GM23338 (cell line): ENCODE measurements at regions not wholly inside any gene's neighbourhood (a gene's known extent, or its start where the extent isn't known, plus 50 kb on each side); places are given as distances from the start of the nearest gene placed in this dataset.

ENCODE experiments used
- ATAC-seq: fragments of 200-7000 bp; cut with Tn5 transposase; 3 replicates; pipeline ENCODE4 v1.9.1; 2020
- DNase-seq: peaks from one replicate; pipeline ENCODE4 v3.0.0-alpha.2; 2015; ENCODE audit warnings: low spot score
- H2AFZ ChIP-seq: fragments of 200-600 bp; sonication (generic); 2 replicates; pipeline ENCODE4 v1.8.0; 2016; ENCODE audit warnings: antibody characterized with exemption, mild to moderate bottlenecking, moderate library complexity
- H3F3A ChIP-seq: fragments of 200-600 bp; sonication (generic); replicated peaks from 2 replicates; pipeline ENCODE4 v1.8.0; 2017; ENCODE audit warnings: antibody characterized with exemption, mixed run types, low read depth
- H3K27ac ChIP-seq: fragments of 200-600 bp; sonication (generic); 2 replicates; pipeline ENCODE4 v1.6.1; 2016; ENCODE audit warnings: low read depth
- H3K27me3 ChIP-seq: fragments of 200-600 bp; sonication (generic); 2 replicates; pipeline ENCODE4 v1.8.0; 2016; ENCODE audit warnings: mild to moderate bottlenecking, mixed run types, moderate library complexity; ENCODE audit not compliant: insufficient read depth
- H3K36me3 ChIP-seq: fragments of 200-600 bp; sonication (generic); 2 replicates; pipeline ENCODE4 v1.8.0; 2016; ENCODE audit warnings: mild to moderate bottlenecking; ENCODE audit not compliant: insufficient read depth
- H3K4me1 ChIP-seq: fragments of 200-600 bp; sonication (generic); 2 replicates; pipeline ENCODE4 v1.8.0; 2016; ENCODE audit warnings: mild to moderate bottlenecking, moderate library complexity; ENCODE audit not compliant: insufficient read depth
- H3K4me2 ChIP-seq: fragments of 200-600 bp; sonication (generic); 2 replicates; pipeline ENCODE4 v1.7.1; 2017; ENCODE audit warnings: mixed run types
- H3K4me3 ChIP-seq: fragments of 200-600 bp; sonication (generic); 2 replicates; pipeline ENCODE4 v1.6.1; 2016; ENCODE audit warnings: mixed run types
- H3K79me2 ChIP-seq: fragments of 200-600 bp; sonication (generic); replicated peaks from 2 replicates; pipeline ENCODE4 v1.8.0; 2017; ENCODE audit warnings: mild to moderate bottlenecking; ENCODE audit not compliant: insufficient read depth
- H3K9me2 ChIP-seq: fragments of 200-600 bp; sonication (generic); 2 replicates; pipeline ENCODE4 v1.8.0; 2017; ENCODE audit not compliant: insufficient read depth
- H4K20me1 ChIP-seq: fragments of 200-600 bp; sonication (generic); replicated peaks from 2 replicates; pipeline ENCODE4 v1.8.0; 2017; ENCODE audit warnings: mild to moderate bottlenecking; ENCODE audit not compliant: insufficient read depth
- H3K27ac Mint-ChIP-seq: 2 replicates; pipeline ENCODE4 v1.8.0; 2020; ENCODE audit warnings: inconsistent platforms, mild to moderate bottlenecking, moderate library complexity, mixed read lengths
- H3K27me3 Mint-ChIP-seq: 3 replicates; pipeline ENCODE4 v1.8.0; 2022; ENCODE audit warnings: low read depth, mild to moderate bottlenecking, moderate library complexity, mixed read lengths, inconsistent platforms; ENCODE audit not compliant: insufficient read depth, poor library complexity
- H3K36me3 Mint-ChIP-seq: 3 replicates; pipeline ENCODE4 v1.8.0; 2021; ENCODE audit warnings: low read depth, mild to moderate bottlenecking, inconsistent platforms, moderate library complexity, mixed read lengths
- H3K4me1 Mint-ChIP-seq: 3 replicates; pipeline ENCODE4 v1.8.0; 2020; ENCODE audit warnings: mild to moderate bottlenecking, inconsistent platforms, mixed read lengths
- H3K4me3 Mint-ChIP-seq: 3 replicates; pipeline ENCODE4 v1.8.0; 2021; ENCODE audit warnings: moderate library complexity, mild to moderate bottlenecking, inconsistent platforms, mixed read lengths
- H3K9me3 Mint-ChIP-seq: 3 replicates; pipeline ENCODE4 v1.8.0; 2020; ENCODE audit warnings: moderate library complexity, mild to moderate bottlenecking, inconsistent platforms, mixed read lengths
- CREB1 ChIP-seq: fragments of 250-450 bp; sonication (Bioruptor Pico); IDR thresholded peaks from 2 replicates; pipeline ENCODE4 v1.5.0; 2020; ENCODE audit warnings: low read depth, mild to moderate bottlenecking, moderate library complexity
- EZH2 ChIP-seq: fragments of 200-600 bp; sonication (generic); IDR thresholded peaks from one replicate; pipeline ENCODE4 v1.8.0; 2017; ENCODE audit warnings: antibody characterized with exemption, mild to moderate bottlenecking, low read depth; ENCODE audit not compliant: unreplicated experiment
- EZH2phosphoT487 ChIP-seq: fragments of 200-600 bp; sonication (generic); IDR thresholded peaks from one replicate; pipeline ENCODE4 v1.8.1; 2018; ENCODE audit warnings: antibody characterized with exemption; ENCODE audit not compliant: unreplicated experiment
- JUNB ChIP-seq: IDR thresholded peaks from one replicate; pipeline ENCODE4 v1.6.1; 2016; ENCODE audit warnings: antibody characterized with exemption; ENCODE audit not compliant: unreplicated experiment
- STAT1 ChIP-seq: IDR thresholded peaks from one replicate; pipeline ENCODE4 v1.6.1; 2016; ENCODE audit warnings: antibody characterized with exemption; ENCODE audit not compliant: unreplicated experiment
- ZNF114 ChIP-seq: fragments of 250-450 bp; sonication (Bioruptor Pico); IDR thresholded peaks from 2 replicates; pipeline ENCODE4 v1.5.0; 2020; ENCODE audit warnings: mild to moderate bottlenecking, moderate library complexity
- ZNF331 ChIP-seq: fragments of 250-450 bp; sonication (Bioruptor Pico); IDR thresholded peaks from 2 replicates; pipeline ENCODE4 v1.5.0; 2020; ENCODE audit warnings: low read depth, mild to moderate bottlenecking, moderate library complexity
- ZNF462 ChIP-seq: fragments of 250-450 bp; sonication (Bioruptor Pico); IDR thresholded peaks from 2 replicates; pipeline ENCODE4 v1.5.0; 2020; ENCODE audit warnings: mild to moderate bottlenecking, moderate library complexity

- DNase-seq = no peak
- Histone ChIP-seq H2AFZ (no peak overlapping the region), H3K4me1 (no peaks in the 10 kb centered on the region), H3K79me2 (no peaks in the 10 kb centered on the region), H3F3A (no peaks in the 10 kb centered on the region), H3K4me2 (no peak overlapping the region), H3K9me2 (peaks cover 10% of the 10 kb centered on the region), H3K27ac (no peak overlapping the region), H3K27me3 (no peaks in the 10 kb centered on the region), H4K20me1 (no peaks in the 10 kb centered on the region), H3K4me3 (no peak overlapping the region), H3K36me3 (no peaks in the 10 kb centered on the region)
- peaks cover 10% of the 10 kb centered on the region; the same call in 1 of the 3 replicates for H3K9me3 Mint-ChIP-seq
- H3K4me1 Mint-ChIP-seq = no peaks in the 10 kb centered on the region
- no peak for TF ChIP-seq STAT1
- H3K27me3 Mint-ChIP-seq = peaks cover 1% of the 10 kb centered on the region
- ATAC-seq = no peak
- no peak overlapping the region for H3K4me3 Mint-ChIP-seq
- peaks cover 13% of the 10 kb centered on the region; the same call in 2 of the 3 replicates for H3K36me3 Mint-ChIP-seq
- no peak overlapping the region for H3K27ac Mint-ChIP-seq
Observed at GRCh38 chr10:16280595-16280994, 156.2 kb upstream of the PTER start.

DNA sequence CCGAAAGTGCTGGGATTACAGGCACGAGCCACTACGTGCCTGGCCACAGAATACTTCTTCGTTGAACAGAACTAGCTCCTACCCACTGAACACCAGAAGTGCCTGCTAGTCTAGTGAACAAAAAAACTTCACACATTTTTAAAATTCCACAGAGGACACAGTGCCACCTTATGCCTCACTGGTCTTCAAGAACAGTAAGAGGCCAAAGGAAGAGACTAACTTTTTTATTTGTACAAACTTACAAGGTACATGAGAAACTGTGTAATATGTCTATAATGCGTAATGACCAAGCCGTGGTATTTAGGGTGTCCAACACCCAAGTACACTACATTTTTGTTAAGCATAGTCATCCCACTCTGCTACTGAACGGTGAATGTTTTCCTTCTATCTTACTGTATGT lies 144.4 kb upstream of the PTER start:
- no peak overlapping the region; the same call in 1 of the 2 replicates for H3K27ac Mint-ChIP-seq
- no peaks in the 10 kb centered on the region for H3K9me3 Mint-ChIP-seq
- Histone ChIP-seq H4K20me1 (no peaks in the 10 kb centered on the region), H3K27ac (no peak overlapping the region), H2AFZ (no peak overlapping the region), H3K4me3 (no peak overlapping the region), H3K4me1 (no peaks in the 10 kb centered on the region), H3K79me2 (no peaks in the 10 kb centered on the region), H3K4me2 (no peak overlapping the region), H3K36me3 (no peaks in the 10 kb centered on the region), H3K27me3 (no peaks in the 10 kb centered on the region), H3F3A (no peaks in the 10 kb centered on the region), H3K9me2 (peaks cover 3% of the 10 kb centered on the region; the same call in 1 of the 2 replicates)
- no peak for ATAC-seq
- H3K36me3 Mint-ChIP-seq = peaks cover 6% of the 10 kb centered on the region; the same call in 2 of the 3 replicates
- TF ChIP-seq ZNF114 = no peak
- TF ChIP-seq EZH2phosphoT487 = no peak
- no peak for DNase-seq
- H3K27me3 Mint-ChIP-seq = no peaks in the 10 kb centered on the region
- H3K4me3 Mint-ChIP-seq = no peak overlapping the region
- H3K4me1 Mint-ChIP-seq = peaks cover 4% of the 10 kb centered on the region; the same call in 1 of the 3 replicates

- H3K4me3 Mint-ChIP-seq = no peak overlapping the region
- Histone ChIP-seq H3F3A (no peaks in the 10 kb centered on the region), H3K4me1 (no peaks in the 10 kb centered on the region), H4K20me1 (no peaks in the 10 kb centered on the region), H3K4me2 (no peak overlapping the region), H3K27me3 (no peaks in the 10 kb centered on the region), H3K27ac (no peak overlapping the region), H3K36me3 (no peaks in the 10 kb centered on the region), H3K9me2 (0 out of 2 replicates have a peak, but pooled peaks cover 3% of the 10 kb centered on the region), H2AFZ (no peak overlapping the region), H3K79me2 (no peaks in the 10 kb centered on the region), H3K4me3 (no peak overlapping the region)
- TF ChIP-seq ZNF331 (CRISPR knock-in tag) (no peak), ZNF462 (CRISPR knock-in tag) (no peak), JUNB (no peak), CREB1 (CRISPR knock-in tag) (no peak), EZH2 (no peak)
- DNase-seq = no peak
- peaks cover 4% of the 10 kb centered on the region; the same call in 1 of the 3 replicates for H3K4me1 Mint-ChIP-seq
- H3K36me3 Mint-ChIP-seq = no peaks in the 10 kb centered on the region; the same call in 2 of the 3 replicates
- no peaks in the 10 kb centered on the region for H3K9me3 Mint-ChIP-seq
- H3K27ac Mint-ChIP-seq = no peak overlapping the region
- H3K27me3 Mint-ChIP-seq = no peaks in the 10 kb centered on the region
- no peak for ATAC-seq
Observed at GRCh38 chr10:16297069-16297468, 139.7 kb upstream of the PTER start.
